ENCODE measurements at regions not wholly inside any gene's neighbourhood (a gene's known extent, or its start where the extent isn't known, plus 50 kb on each side); places are given as distances from the start of the nearest gene placed in this dataset.

GRCh38 chr4:101693842-101694398, 96.6 kb upstream of the BANK1 start:
- intact Hi-C loops (cut with micrococcal nuclease; ENCODE audit: unreplicated experiment): no loop called here
- no peak for TF ChIP-seq TBL1XR1 (IDR thresholded peaks at IDR 0.05; ENCODE audit: low read depth, low read length)
- no peak for TF ChIP-seq BACH1 (IDR thresholded peaks at IDR 0.05; ENCODE audit: borderline replicate concordance)
- peak; percentile 60; the same call in 1 of the 2 replicates for TF ChIP-seq DPF2 (IDR thresholded peaks at IDR 0.05)
- no peak for TF ChIP-seq POU2F2 (IDR thresholded peaks at IDR 0.05; ENCODE audit: borderline replicate concordance, low read depth, low read length)
- no peak for TF ChIP-seq ZNF622 (IDR thresholded peaks at IDR 0.05)
- TF ChIP-seq RELB (IDR thresholded peaks at IDR 0.05; ENCODE audit: low read depth): no peak
- TF ChIP-seq ZBTB11 (CRISPR knock-in tag; IDR thresholded peaks at IDR 0.05): no peak
- TF ChIP-seq BHLHE40 (IDR thresholded peaks at IDR 0.05; ENCODE audit: borderline replicate concordance in 1 of 2, low read depth in 2 of 2, low read length in 1 of 2): no peak
- TF ChIP-seq SP1 (IDR thresholded peaks at IDR 0.05; ENCODE audit: low read depth, low read length): no peak
- no peak for TF ChIP-seq EZH2 (IDR thresholded peaks at IDR 0.05; ENCODE audit: borderline replicate concordance, control insufficient read depth, low read depth, low read length)
- no peak for TF ChIP-seq MXI1 (IDR thresholded peaks at IDR 0.05; ENCODE audit: low read depth, low read length)
- no peak for TF ChIP-seq POLR2A (IDR thresholded peaks at IDR 0.05; ENCODE audit: low read depth, low read length)
- TF ChIP-seq POLR2AphosphoS5 (IDR thresholded peaks at IDR 0.05; ENCODE audit: low read length): no peak
- TF ChIP-seq HDAC6 (IDR thresholded peaks at IDR 0.05; ENCODE audit: unreplicated experiment): no peak
- TF ChIP-seq KDM1A (IDR thresholded peaks at IDR 0.05; ENCODE audit: borderline replicate concordance): no peak
- no peak for TF ChIP-seq STAT1 (conservative IDR thresholded peaks at IDR 0.05)
- TF ChIP-seq, protein P1, sequence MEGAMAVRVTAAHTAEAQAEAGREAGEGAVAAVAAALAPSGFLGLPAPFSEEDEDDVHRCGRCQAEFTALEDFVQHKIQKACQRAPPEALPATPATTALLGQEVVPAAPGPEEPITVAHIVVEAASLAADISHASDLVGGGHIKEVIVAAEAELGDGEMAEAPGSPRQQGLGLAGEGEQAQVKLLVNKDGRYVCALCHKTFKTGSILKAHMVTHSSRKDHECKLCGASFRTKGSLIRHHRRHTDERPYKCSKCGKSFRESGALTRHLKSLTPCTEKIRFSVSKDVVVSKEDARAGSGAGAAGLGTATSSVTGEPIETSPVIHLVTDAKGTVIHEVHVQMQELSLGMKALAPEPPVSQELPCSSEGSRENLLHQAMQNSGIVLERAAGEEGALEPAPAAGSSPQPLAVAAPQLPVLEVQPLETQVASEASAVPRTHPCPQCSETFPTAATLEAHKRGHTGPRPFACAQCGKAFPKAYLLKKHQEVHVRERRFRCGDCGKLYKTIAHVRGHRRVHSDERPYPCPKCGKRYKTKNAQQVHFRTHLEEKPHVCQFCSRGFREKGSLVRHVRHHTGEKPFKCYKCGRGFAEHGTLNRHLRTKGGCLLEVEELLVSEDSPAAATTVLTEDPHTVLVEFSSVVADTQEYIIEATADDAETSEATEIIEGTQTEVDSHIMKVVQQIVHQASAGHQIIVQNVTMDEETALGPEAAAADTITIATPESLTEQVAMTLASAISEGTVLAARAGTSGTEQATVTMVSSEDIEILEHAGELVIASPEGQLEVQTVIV (IDR thresholded peaks at IDR 0.05; ENCODE audit: borderline replicate concordance, partially characterized antibody): no peak
- no peak for TF ChIP-seq YY1 (IDR thresholded peaks at IDR 0.05; ENCODE audit: low read depth, low read length)

More at GRCh38 chr4:101693842-101694398, 96.6 kb upstream of the BANK1 start:
- no peaks in the 10 kb centered on the region for H3K27me3 ChIP-seq (replicated peaks in 1 of 2; ENCODE audit: control insufficient read depth in 2 of 2, insufficient read depth in 2 of 2, low read length in 1 of 2)
- ChIA-PET RAD21 (ENCODE audit: unreplicated experiment) (no interaction called here), POLR2A (no interaction called here), SMC1A (ENCODE audit: uncharacterized antibody, unreplicated experiment) (no interaction called here), CTCF (no interaction called here)
- no peaks in the 10 kb centered on the region for H4K20me1 ChIP-seq (ENCODE audit: control insufficient read depth, insufficient read depth)
- H3K27ac ChIP-seq (ENCODE audit: control insufficient read depth, insufficient read depth): no peak overlapping the region
- ATAC-seq: peak; percentile 52
- no peaks in the 10 kb centered on the region for H3K9me3 ChIP-seq (replicated peaks; ENCODE audit: control insufficient read depth, insufficient read depth, low read length)
- 8% methylated on average over 6 of the region's 6 CpGs for WGBS (ENCODE audit: insufficient coverage, insufficient replicate concordance, low lambda C conversion rate, missing lambda C conversion rate)
- no peak overlapping the region for H3K4me3 ChIP-seq
- DNase-seq (ENCODE audit: low read depth, low spot score): no peak
- peak overlapping the region; percentile 51 for H3K4me2 ChIP-seq (ENCODE audit: control insufficient read depth, insufficient read depth)
- H3K36me3 ChIP-seq (ENCODE audit: control insufficient read depth in 2 of 2, insufficient read depth in 2 of 2, low read length in 1 of 2): no peaks in the 10 kb centered on the region
- no peaks in the 10 kb centered on the region for H3K79me2 ChIP-seq (ENCODE audit: control insufficient read depth, insufficient read depth, low read length)
- in situ Hi-C loops (cut with MboI): no loop called here
- H3K4me1 ChIP-seq (ENCODE audit: control insufficient read depth, insufficient read depth, low read length): peaks cover 11% of the 10 kb centered on the region
- FAIRE-seq: peak; percentile 35
- BruUV-seq (replicated peaks): no TSS peak
- H3K9ac ChIP-seq (ENCODE audit: control insufficient read depth, insufficient read depth, low read length): no peak overlapping the region
- H2AFZ ChIP-seq (ENCODE audit: control insufficient read depth, low read depth, low read length): no peak overlapping the region
